SK-N-DZ (cell line): ENCODE measurements at regions not wholly inside any gene's neighbourhood (a gene's known extent, or its start where the extent isn't known, plus 50 kb on each side); places are given as distances from the start of the nearest gene placed in this dataset.

Source experiments
- DNase-seq: peaks from one replicate; pipeline ENCODE4 v3.0.0-alpha.2; 2015; ENCODE audit warnings: low spot score

DNA sequence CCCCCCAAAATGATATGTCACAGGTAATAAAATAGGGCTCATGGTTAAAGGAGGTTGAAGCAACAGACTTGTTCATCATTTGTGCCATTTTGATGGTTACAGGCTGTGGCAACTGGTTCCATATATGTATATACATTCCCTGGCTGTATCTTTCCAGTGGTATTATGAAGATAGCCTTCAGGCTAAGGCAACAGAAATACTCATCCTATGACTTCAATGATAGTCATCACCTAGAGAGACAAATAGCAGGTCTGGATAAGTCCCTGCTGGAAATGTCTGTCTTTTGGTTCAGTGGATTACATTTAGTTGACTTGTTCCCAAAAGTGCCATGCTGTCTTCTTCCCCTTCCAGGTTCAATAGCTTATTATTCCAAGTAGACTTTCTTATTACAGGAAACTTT lies 997.4 kb downstream of the FLRT2 start:
- DNase-seq: no peak

DNA sequence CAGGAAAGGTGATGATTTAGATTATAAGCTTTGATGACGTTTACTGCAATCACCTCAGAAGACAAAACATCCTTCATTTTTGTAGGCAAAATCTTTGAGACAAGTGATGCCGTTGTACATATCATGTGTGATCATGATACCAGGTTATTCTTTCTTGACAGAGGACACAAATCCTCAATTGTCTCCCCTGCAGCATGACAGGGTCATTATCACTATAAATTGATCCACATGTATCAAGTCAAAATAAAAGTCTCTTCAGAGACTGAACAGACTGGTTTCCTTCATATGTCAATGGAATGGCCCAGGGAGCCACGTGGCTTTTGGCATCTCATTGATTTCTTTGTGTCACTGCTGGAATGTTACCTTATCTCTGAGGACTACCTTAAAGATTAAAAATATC lies 995.7 kb downstream of the FLRT2 start:
- DNase-seq: no peak

DNA sequence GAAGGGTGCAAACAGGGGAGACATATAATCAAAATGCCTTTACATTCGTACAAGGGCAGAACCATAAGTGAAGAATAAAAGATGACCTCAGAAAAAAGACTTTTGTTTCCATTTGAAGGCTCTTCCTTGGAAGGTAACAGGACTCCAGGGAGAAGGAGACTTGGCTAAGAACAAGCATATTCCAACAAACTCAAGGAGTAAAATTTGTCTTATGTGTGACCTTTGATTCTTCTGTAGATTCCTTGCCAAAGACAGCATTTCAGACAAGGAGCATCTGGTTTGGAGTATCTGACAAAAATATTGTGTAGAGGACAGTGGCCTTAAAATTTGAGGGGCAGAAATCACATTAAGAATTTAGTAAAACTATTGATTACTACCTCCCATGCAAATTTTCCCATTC lies 991.9 kb downstream of the FLRT2 start:
- no peak for DNase-seq

DNA sequence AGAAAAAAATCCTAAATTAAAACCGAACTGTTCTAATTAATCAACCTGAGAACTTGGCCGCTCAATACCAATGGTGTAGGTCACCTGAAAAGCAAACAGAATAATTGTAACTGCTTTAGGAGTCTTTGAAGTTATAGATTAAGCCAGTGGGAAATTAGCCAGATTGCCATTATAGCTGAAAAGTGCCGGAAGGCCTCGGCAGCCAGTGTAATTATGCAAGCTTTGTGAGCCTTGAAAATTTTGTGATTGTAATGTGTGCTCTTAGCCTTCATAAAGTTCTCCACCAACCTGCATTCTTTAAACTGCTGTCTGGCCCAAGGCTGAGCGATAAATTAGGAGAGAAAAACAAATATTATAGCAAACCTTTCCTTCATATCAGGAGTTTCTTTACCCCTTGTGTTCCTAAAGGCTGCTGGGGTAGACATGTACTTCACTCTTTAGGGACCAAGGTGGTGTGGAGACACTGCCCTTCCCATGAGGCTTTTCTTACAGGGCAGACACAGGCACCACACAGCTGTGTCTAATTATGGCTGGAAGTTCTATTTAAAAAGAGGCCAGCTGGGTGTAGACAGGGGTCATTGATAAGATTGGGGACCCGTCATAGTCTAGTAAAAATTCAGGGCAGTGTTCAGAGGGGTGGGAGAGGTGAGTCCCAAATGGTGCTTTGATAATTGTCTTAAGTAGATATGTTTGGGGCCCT lies 991.2 kb downstream of the FLRT2 start:
- DNase-seq: no peak

DNA sequence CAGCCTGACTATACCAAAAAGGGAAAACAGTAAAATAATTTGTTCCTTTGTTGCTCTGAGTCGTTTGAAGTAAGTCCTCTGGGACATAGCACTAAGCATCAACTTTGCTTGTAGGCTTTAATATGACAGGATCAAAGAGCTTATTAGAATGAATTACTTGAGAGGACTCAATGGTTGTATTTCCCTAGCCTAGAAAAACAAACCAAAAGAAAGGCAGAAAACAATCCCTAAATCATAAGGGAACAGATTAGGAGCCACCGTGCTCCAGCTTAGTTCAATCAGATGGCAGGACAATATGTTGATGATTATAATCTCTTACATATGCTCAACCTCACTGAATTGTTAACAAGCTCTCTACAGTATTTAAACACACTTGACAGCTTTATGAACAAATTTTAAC lies 988.4 kb downstream of the FLRT2 start:
- no peak for DNase-seq

DNA sequence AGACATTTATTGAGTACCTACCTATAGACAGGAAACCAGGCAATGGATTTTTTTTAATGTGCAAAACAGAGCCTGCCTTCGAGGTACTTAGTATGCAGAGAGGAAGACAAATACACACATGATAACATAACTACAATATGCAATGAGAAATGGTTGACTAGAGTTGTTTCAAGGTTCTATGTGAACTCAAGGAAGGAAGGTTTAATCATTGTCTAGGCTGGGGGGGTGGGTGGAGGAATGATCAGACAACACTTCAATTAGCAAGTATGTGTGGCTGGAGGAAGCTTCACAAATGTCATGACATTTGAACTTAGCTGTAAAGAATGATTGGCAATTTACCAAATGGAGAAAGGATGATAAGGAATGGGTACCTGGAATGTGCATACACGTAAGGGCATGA lies 985.3 kb downstream of the FLRT2 start:
- no peak for DNase-seq

DNA sequence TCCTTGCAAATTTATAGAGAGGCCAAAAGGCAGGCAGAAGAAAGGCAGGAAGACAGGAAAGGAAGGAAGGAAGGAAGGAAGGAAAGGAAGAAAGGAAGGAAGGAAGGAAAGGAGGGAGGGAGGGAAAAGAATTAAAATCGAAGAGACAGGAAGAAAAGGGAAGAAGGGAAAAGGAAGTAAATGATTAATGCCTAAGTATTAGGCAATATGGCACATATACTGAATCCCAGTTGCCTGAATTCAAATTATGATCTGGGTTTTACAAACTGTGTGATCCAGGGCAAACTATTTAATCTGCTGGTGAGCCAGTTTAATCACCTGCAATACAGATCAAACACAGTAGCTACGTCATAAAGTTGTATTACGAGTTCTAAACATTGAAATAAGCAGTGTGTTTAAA lies 983.6 kb downstream of the FLRT2 start:
- no peak for DNase-seq

DNA sequence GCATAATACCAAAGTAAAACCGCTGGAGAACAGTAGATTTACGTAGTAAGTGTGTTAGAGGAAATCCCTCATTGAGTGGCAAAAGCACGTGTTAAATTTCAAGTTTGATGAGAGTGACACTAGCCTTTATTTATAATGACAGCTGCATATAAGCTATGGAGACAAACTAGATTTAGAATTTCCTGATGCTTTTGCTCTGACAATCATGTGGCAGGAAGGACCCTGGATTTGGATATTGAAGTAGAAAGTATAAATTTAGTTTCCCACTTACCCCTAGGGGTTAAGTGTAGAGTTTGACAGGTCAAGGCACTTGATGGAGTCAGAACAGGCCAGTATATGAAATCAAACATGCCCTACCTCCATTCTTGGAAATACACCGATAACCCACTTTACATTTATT lies 983.1 kb downstream of the FLRT2 start:
- no peak for DNase-seq

DNA sequence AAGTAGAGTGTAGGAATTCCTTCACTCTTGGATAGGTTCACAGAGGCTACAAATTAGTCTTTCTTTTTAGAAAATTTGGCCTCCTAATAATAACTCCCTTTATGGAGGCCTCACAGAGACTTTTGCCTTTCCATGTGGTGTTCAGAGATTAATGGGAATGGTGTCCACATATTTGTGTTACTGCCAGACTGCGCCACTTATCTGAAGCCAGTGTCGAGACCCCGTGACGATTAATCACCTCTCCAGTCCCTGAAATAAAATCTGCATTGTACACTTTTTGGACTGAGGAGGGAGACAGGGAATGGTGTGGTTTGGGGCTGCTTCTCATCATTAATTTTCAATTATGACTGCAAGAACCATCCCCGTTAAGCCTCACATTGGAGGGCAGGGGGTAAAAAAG lies 980.5 kb downstream of the FLRT2 start:
- DNase-seq: no peak

DNA sequence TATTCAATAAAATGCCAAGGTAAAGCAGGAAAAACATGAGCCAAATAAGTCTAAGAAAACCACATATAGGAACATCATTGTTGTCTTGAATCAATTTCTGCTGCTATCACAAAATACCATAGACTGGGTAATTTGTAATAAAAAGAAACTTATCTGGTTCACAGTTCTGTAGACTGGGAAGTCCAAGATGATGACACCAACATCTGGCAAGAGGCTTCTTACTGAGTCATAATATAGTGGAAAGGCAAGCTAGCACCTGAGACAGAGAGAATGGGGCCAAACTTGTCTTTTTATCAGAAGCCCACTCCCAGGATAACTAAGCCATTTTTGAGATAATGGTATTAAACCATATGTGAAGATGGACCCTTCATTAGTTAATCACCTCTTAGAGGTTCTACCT lies 975.9 kb downstream of the FLRT2 start:
- no peak for DNase-seq

DNA sequence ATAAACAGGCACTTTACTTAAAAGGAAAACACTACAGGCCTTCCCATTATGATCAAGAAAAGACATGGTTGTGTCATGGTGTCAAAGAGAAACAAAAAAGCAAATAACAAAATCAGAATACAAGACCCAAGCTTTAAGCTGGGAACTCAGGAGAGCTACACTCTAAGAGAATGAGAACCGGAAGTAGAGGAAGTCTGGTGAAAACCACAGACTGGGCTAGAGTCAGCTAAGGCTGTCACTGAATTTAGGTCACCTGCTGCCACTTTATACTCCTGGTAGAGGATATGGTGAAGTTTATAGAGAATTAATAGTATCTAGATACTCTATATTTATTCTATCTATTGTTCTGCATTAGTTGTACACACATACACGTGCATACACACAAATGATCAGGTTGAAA lies 971.7 kb downstream of the FLRT2 start:
- DNase-seq: no peak

DNA sequence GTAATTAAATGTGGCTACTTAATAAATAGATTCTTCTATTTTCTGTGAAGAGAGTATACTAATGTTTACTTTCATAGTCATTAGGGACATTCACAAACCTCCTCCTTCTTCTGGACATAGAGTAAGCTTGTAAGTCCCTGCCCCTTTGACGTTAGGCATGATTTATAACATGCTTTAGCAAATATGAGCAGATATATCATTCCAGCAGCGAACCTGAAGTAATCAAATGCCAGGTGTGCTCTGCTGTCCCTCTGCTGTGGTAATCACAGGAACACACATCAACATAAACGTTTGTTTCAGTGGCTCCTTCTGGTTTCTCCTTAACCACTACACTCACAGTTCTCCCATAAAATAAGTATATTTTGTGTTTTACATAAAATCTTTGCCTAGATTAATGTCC lies 961.8 kb downstream of the FLRT2 start:
- DNase-seq: no peak

DNA sequence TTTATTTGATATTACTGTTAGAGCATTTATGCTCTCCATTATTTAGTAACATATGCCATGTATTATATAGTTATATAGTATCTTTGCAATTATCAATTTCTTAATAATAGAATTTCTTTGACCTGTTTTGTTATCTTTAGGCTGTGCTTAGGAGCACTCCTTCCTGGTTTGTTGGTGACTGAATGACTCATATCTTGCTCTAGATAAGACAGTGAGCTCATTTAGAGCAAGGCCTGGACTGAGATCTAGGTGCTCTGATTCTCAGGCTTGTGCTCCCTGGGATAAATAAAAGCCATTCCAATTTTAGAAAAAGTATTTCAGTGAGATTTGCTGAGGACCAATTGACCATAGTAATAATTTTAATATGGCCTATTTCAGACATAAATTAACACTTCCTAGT lies 951.2 kb downstream of the FLRT2 start:
- no peak for DNase-seq

DNA sequence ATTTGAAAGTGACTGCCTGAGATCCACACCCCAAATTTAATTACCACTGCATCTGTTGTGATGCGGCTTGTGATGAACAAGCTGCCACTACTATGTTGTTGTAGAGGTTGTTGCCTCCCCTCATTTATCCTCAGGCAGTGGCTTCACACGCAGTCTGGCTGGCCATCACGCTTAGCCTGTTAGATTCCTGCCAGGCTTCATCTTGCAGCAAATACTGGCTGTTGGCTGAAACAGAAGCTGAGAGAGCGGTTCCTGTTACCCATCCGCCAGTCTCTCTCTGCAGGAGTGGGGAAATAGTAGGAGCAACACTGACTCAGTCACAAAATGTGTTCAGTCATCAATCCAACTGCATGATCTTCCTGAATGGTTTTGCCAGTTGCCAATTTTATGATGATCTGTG lies 934.4 kb downstream of the FLRT2 start:
- peak; percentile 12 for DNase-seq

DNA sequence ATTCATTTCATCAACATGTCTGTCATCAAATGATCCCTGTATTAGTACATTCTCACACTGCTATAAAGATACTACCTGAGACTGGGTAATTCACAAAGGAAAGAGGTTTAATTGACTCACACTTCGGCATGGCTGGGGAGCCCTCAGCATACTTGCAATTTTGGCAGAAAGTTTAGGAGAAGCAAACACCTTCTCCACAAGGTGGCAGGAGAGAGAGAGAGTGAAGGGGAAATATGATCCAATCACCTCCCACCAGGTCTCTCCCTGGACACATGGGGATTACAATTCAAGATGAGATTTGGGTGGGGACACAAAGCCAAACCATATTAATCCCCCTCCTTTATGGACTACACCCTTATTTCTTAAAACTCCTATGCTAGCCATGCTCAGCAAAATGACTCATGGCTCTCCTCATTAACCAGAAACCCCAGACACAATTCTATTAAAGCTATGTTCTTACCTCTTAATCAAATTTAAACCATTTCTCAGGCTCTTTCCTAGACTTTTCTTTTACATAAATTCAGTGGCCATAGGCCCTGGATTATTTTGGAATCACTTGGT lies 932.3 kb downstream of the FLRT2 start:
- peak; percentile 3 for DNase-seq

DNA sequence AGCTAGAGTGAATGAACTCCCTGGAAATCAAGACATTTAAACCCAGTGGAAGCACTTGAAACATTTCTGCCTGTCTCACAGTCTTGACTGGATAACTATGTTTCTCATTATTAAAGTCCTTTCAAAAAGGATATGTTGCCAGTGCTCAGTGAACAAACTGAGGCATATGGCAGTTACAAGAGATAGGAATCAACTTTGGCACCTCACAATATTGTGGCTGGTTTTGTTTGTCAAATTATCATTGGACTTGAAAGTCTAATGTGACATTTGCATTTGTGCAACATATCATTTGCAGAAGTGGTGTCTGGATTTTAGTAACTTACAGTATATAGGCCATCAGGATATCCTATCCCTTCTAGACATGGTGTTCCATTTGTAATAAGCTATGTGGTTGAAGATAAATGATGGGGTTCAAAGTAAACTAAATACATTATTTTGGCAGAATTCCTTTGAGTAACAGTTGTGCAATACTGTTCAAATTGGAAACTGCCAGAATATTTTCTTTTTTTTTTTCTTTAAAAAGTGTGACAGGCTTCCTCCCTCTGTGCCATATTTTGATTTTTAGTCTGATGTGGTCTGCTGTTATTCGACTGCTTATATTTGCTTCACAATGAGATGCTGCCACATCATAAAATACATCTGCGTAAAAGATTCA lies 927.7 kb downstream of the FLRT2 start:
- DNase-seq: no peak

DNA sequence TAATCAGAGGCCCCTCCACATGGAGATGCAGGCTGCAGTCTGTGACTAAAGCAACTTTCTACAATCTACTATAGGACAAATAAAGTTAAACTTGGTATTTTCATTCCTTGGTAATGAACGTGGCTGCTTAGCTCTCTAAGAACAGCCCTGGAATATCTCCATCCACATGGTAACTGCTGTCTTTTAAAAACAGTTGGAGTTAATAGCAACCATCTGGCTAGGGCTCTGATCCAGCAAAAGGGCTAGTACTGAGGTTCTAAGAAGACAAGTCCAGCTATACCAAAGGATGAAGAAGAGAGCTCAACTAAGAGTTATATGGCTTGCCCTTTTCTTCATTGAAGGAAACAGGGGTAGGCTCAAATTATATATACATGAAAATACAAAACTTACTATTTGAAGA lies 920.1 kb downstream of the FLRT2 start:
- DNase-seq: no peak

DNA sequence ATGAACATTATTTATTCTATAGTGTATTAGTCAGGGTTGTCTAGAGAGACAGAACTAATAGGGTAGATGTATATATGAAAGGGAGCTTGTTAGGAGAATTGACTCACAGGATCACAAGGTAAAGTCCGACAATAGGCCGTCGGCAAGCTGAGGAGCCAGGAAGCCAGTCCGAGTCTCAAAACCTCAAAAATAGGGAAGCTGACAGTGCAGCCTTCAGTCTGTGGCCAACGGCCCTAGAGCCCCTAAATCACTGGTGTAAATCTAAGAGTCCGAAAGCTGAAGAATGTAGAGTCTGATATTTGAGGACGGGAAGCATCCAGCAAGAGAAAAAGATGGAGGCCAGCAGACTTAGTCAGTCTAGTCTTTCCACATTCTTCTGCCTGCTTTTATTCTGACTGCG lies 912.2 kb downstream of the FLRT2 start:
- DNase-seq: no peak

DNA sequence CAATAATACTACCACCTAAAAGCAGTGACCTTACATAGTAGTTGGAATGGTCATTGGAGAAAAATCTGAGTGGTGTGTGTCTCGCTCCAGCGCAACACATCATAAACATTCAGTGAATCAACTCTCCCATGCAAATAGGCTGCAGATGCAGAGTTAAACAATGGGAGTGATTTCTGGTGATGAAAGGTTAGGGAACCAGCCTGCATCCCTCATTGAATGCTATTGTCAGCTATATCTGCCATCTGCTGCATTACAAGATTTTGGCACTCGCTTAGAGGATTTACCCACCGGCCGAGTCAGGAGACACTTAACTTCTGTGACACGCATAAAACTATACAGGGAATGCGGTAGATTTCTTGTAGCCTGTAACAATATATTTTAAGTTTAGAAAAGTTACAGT lies 900.9 kb downstream of the FLRT2 start:
- DNase-seq: no peak

DNA sequence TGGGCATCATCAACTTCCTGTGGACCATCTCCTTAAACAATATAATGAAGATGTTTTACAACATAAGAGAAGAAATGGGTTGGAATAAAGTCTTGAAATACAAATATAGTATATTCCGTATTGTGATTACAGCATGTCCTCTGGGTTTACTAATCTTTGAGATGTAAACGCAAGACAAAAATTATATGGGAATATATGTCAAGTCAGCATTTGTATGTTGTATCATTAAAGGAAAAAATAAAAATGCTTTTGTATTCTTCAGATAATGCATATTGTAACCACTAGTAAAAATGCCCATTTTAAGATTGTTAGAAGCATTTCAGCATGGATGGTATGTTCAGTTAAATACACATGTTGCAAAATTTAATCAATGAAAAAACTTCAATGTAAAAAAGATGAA lies 893.3 kb downstream of the FLRT2 start:
- DNase-seq: no peak

DNA sequence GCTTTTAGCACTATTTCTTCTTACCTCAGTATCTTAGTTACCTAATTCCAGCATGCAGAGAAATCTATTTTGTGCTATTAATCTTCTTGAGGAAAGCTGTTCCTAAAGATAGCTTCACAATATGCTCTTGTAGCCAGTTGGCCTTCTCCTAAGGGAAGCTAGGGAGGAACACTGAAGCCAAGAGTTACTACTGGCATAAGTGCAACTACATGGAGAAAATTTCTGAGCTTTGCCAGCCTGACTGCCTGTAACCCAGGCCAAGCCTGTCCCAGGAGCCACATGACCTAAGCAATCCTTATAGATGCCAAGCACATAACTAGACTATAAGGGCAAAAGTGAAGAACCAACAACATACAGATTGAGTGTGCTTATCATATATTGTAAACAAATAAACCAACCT lies 890.2 kb downstream of the FLRT2 start:
- DNase-seq: no peak

DNA sequence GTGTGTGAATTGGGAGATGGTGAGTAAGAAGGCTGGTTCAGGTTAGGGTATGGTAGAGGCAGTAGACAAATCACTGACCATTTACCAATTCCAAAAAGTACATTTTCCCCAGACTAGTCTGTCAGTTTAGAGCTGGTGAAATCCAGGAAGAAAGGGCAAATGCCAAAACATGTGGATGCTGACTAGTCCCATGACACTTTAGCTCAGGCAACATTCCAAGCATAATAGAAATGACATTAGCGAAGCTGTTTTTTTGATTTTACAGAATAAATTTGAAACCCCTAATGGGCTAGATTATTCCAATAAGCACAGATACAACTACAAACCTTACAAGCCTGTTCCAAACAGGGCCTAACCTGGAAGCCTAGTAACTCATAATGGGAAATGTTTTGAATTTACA lies 884.2 kb downstream of the FLRT2 start:
- DNase-seq: no peak

DNA sequence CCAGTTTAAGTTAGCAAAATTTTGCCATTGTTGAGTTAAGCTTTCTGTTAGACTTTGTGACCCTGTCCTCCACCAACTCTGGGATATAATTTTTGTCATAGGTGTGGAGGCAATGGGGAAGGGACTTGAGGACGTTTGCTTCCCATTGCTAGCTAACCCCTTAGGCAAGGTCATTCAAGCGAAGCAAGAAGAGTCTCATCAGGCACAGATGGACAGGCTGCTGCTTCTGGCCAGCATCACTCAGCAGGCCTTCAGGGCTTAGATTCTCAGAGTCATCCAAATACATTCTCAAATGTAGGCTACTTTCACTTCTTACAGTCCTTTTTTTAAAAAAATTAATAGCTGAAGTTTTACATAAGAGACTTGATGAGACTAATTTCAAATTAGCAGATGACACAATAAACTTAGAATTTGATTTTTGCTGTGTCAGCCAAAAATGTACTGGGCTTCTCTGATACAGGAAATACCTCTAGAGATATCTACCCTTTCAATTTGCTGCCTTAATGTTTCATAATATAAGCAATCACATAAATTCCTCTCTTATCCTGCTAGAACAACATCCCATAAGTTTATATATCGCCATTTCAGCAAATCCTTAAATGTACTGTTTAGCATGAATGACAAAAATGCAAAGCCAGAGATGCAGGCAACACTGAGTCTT lies 875.2 kb downstream of the FLRT2 start:
- DNase-seq: no peak
